GM21825 (cell line): ENCODE measurements at regions not wholly inside any gene's neighbourhood (a gene's known extent, or its start where the extent isn't known, plus 50 kb on each side); places are given as distances from the start of the nearest gene placed in this dataset.
A peak's percentile ranks its signal among the peaks of the same experiment; 100 is the strongest.
"Not testable (repeated sequence)": the region's sequence is repeated elsewhere in the genome, so short reads cannot be mapped to it uniquely, and the experiment has no call there.

ENCODE experiments used
- ATAC-seq: cut with Tn5 transposase; IDR thresholded peaks from one replicate; pipeline ENCODE4 v1.9.1; 2021; ENCODE audit warnings: mild to moderate bottlenecking, moderate library complexity; ENCODE audit not compliant: unreplicated experiment

DNA sequence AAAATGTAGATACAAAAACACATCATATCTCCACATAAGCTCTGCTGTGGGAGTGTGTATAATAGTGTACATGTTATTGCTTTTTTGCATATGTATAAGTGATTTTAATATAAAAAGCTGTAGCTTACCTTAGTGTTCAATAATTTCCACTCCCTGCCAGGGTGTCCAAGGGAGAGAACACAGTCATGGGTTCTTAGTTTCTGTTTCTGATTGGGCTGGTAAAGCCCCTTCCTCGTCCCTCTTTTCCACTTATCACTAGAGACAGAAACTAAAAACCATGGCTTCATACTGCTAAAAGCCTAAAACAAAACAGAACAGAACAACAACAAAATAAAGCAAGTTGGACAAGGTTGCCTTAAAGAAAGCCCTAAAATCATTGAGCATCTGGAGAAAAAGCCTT lies 74.4 kb upstream of the S1PR3 start:
- ATAC-seq: no peak

DNA sequence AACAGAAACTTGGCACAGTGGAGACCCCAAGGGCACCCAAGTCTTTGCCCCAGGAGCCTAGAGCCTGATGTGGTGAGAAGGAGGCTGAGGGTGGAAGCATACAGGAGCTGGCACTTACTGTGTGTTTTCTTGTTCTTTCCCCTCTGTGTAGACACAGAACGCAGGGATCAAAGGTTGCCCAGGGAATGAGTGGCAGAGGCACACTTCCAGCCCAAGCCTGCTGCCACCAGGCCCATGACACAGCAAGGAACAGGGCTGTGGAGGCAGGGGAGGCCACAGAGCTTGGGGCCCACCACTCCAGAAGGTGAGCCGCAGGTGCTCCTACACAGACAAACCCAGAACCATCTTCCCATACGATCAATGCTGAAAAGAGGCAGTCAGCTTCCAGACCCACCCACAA lies 73.9 kb upstream of the S1PR3 start:
- no peak for ATAC-seq

DNA sequence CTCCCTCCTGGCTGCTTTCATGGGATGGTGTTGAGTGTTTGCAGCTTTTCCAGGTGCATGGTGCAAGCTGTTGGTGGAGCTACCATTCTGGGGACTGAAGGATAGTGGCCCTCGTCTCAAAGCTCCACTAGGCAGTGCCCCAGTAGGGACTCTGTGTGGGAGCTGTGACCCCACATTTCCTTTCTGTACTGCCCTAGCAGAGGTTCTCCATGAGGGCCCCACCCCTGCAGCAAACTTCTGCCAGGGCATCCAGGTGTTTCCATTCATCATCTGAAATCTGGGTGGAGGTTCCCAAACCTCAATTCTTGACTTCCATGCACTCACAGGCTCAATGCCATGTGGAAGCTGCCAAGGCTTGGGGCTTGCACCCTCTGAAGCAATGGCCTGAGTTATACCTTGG lies 72.7 kb upstream of the S1PR3 start:
- not testable (repeated sequence) for ATAC-seq

DNA sequence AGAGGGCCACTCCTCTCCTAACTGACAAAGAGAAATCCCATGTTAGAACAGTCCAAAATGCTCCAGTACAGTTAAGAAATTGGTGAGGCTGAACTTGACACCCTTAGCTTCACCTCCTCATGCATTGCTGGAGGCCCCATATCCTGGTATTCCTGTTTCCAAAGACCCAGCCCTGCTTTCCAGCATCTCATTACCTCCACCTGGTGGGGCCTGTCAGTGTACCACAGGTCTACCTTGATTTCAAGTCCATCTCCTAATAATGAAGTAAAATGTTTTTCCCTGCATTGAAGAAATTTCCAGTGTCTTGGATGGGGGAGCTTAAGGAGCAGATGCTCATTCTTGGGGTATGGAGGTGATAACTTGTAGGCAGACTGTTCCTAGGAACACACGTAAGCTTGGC lies 70.6 kb upstream of the S1PR3 start:
- no peak for ATAC-seq

DNA sequence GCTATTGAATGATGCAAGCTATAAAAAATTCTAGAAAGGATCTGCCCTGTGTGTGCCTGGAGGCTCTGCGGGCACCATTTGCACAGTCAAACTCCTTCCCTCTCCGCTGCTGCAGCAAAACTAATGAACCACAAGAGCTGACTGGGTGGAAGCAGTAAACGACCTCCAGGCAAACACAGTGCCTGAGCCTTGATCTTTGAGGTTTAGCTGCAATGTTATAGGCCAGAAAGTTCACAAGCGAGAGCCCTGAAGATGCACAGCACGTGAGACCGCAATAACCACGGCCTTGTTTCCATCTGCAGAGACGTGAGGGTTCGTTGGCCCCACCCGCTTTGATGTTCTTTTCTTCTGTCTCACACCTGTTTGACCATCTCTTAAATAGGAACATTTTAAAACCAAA lies 69.2 kb upstream of the S1PR3 start:
- ATAC-seq: peak; percentile 78

DNA sequence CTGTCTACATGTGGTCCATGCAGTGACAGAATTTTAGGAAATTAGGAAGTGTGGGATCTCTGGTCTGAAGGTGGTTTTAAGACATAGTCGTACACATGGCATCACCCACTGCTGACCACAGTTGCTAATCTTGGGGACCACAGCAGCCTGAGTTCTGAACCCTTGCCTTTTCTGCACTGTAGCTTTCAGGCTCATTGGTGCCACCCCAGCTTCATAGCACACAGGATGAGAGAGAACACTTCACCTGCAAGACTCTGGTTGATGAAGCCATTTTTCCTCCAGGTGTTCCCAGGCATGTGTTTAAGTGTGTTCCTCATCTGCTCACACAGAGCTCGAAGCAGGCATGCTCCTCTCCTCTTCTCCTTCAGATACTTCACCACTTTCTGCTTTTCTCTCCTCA lies 68.2 kb upstream of the S1PR3 start:
- ATAC-seq: no peak

DNA sequence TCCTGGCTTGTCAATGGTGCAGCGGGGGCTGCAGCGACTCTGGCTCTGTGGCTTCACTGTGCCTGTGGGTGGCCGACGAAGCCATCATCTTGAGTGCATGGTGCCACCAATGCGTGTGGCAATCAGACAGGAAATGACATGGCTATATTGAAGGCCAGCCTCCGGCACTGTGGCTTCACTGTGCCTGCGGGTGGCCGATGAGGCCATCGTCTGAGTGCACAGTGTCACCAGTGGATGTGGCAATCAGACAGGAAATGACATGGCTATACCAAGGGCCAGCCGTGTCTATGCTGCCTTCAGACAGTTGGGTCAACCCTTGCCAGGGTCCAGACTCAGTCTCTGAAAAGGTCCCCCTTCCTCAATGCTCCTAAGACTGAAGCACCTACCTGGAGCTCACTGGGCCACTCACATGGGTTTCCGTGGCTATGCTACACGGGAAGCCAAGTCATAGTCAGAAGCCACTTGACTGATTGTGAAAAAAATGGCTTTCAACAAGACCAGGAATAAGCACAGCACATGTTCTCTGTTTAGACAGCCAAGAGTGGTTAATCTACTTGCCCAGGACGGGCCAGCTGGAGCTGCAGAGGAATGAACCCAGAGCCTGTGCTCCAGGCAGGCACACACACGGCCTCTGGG lies 67.5 kb upstream of the S1PR3 start:
- ATAC-seq: no peak

DNA sequence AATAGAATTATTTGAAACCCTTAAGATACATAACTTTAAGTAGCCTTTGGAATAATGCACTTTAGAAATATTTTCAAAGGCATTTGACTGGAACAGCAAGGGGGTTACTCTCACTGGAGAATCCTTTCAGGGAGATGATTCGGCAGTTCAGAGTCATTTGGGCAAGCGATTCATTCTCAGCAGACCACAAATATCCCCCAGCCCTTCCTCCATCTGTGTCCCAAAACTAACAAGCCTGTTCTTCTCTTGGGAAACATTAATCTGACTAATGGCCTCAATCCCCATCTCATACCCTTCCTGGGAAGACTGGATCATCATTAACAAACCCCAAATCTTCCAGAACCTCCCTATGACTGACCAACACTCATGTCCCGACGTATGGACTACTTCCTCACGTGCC lies 65.8 kb upstream of the S1PR3 start:
- no peak for ATAC-seq

DNA sequence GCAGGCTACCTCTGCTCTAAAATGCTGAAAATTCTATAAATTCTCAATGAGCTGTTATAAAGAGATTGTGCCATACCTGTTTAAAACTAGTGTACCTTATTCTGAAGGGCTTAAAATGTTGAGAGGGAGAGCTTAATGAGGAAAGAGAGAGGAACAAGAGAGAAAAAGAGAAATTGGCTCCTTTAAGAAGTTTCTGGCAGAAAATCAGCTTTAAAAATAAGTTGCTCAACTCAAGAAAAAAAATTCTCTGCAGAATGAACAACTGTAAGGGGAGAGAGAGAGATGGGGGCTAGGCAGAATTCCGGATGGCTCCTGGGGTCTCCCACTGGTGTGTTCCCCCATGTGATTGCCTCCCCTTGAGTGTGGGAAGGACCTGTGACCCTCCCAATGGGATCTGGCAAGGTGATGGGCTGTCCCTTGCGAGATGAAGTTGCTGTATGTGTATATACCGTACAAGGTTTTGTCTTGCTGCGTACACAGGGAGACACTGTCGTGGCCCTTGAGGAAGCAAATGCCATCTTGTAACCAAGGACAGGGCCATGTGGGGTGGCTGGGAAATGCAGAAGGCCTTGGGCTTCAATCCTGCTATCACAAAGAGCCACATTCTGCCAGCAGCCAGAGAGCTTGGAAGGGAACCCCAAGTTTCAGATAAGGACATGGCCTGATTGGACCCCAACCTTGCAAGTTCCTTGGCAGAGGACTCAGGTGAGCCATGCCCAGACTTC lies 64.3 kb upstream of the S1PR3 start:
- ATAC-seq: no peak

DNA sequence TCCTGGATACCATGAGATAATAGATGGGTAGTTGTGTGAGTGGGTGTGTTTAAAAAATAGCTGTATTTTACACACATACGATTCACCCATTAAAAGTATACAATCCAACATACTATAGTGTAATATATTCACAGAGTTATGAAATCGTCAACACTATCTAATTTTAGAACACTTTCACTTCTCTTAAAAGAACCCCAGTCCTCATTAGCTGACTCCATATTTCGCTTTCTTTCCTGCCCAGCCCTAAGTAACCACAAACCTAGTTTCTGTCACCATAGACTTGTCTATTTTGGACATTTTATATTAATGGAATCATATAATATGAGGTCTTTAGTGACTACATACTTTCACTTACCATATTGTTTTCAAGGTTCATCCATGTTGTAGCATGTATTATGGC lies 63.8 kb upstream of the S1PR3 start:
- ATAC-seq: no peak

DNA sequence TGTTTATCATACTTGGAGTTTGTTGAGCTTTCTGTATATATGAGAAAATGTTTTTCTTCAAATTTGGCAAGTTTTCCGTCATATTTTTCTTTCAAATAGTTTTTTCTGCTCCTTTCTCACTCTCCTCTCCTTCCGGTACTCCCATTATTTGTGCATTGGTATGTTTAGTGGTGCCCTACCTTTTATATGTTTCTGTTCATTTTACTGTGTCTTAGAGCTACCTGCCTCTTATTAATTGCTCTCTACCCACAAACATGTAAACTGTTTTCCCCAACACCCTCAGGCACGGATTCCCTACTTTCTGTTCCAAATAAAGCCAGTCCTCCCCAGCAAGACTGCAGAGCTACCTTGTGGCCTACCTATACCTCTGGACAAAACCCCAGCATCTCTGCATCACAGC lies 60.6 kb upstream of the S1PR3 start:
- ATAC-seq: no peak

DNA sequence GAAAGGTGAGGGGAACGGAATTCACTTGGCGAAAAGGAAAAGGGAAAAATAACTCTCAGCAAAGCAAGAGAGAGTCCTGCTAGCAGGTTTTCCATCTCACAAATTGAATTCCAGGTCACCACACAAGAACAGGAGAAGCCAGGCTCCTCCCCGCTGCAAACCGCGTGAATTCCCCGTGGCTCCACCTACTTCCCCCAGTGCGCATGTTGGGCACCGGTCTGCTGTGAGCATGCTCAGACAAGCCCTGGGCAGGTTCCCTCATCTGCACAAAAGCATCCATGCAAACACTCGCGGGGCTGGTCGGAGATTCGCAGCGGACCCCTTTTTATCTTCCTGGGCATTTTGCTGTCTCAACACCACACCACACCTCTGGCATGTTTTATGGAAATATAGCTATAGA lies 58.5 kb upstream of the S1PR3 start:
- ATAC-seq: no peak

DNA sequence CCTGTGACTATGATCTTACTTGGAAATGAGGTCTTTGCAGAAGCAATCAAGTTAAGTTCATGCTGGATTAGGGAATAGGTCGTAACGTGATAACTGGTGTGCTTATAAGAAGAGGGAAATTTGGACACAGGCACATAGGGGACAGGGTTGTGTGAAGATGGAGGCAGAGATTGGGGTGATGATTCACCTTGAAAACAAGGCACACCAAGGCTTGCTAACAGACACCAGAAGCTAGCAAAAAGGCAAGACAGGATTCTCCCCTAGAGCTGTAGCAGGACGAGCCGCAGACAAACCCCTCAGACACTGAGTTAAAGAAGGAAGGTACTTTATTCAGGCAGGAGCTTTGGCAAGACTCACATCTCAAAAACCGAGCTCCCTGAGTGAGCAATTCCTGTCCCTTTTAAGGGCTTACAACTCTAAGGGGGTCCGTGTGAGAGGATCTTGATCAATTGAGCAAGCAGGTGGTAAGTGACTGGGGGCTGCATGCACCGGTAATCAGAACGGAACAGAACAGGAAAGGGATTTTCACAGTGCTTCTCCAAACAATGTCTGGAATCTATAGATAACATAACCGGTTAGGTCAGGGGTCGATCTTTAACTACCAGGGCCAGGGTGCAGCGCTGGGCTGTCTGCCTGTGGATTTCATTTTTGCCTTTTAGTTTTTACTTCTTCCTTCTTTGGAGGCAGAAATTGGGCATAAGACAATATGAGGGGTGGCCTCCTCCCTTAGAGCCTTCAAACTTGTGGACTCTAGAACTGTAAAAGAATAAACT lies 57.5 kb upstream of the S1PR3 start:
- no peak for ATAC-seq

DNA sequence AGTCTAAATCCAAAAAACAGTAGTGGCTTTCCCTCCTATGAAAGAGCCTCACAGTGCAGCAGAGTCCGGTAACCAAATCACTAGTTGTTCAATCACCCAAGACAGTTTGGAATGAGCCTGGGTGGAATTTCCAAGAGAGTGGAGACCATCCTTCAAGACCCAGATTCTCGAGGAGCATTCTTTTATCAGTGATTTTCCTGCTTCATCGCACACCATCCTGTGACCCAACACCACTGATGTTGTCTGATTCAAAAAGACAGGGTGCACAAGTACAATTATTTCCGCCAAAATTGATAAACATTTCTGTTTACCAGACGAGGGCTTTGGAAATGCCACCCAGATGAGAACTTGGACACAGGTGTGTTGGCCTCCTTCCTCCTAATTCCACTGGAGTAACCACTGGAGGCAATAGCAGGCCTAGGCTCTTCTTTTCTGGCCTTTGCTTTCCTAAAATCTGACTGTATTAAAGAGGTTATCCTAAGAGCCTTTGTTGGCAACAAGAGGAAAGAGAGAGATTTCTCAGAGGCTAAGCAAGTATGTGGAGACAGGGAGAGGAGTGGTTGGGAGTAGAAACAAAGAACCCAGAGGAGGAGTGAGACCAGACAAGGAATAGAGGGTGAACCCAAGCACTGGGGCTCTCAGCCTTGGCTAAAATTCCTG lies 56.3 kb upstream of the S1PR3 start:
- no peak for ATAC-seq

DNA sequence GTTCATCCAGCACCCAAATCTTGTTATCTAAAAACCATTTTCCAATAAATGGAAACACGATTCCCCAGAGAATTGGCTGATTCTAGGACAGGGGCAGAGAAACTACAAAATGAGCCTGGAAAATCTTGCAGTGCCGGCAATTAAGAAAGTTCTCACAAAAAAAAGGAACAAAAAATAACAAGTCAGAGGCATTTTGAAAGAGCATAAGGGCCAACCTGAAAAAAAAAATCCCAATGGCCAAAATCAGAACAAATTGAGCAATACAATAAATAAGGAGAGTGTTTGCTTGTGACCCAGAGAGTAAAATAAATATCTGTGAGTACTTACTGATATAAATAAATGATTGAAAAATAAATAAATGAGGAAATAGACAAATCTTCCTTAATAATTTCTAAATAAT lies 55.1 kb upstream of the S1PR3 start:
- no peak for ATAC-seq

DNA sequence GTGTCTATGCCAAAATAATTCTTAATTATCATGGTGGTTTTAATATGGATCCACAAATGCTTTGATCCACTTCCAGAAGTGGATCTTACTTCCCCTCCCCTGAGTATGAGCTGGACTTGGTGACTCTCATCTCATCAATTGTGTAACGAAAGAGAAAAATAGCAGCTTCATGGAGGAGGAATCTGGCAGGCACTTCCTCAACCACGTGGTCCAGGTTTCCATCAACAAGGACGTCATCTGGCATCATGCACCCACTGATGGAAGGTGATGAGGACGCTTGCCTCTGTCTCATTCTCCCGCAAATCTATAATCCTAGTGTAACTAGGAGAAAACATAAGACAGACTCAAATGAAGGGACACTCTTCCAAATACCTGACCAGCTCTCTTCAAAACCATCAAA lies 54.6 kb upstream of the S1PR3 start:
- ATAC-seq: no peak

DNA sequence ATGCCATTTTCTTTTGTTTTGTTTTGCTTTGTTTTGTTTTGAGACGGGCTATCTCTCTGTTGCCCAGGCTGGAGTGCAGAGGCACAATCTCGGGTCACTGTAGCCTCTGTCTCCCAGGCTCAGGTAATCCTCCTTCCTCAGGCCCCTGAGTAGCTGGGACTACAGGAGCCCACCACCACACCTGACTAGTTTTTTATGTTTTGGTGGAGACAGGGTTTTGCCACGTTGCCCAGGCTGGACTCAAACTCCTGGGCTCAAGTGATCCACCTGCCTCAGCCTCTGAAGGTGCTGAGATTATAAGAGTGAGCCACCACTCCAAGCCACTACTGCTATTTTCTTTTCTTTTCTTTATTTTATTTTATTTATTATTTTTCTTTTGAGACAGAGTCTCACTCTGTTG lies 54.0 kb upstream of the S1PR3 start:
- ATAC-seq: no peak

DNA sequence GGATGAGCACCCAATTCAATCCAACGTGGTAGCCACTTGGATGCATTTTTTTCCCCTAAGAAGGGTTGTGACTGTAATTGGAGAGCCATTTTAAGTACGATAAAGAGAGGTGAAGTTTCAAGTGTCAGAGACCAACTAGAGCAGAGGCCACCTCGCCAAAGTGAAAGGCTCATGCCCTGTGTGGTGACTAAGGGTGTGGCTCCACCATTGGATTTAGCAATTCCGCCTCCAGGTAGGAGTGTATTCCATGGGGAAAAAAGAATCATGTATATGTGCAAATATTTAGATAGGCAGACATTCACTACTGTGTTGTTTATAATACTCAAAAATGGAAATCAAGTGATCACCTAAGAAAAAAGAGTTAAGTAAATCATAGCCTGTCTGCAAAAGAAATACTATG lies 53.1 kb upstream of the S1PR3 start:
- no peak for ATAC-seq
